ENCODE measurements at regions not wholly inside any gene's neighbourhood (a gene's known extent, or its start where the extent isn't known, plus 50 kb on each side); places are given as distances from the start of the nearest gene placed in this dataset.
"Not testable (repeated sequence)": the region's sequence is repeated elsewhere in the genome, so short reads cannot be mapped to it uniquely, and the experiment has no call there.

DNA sequence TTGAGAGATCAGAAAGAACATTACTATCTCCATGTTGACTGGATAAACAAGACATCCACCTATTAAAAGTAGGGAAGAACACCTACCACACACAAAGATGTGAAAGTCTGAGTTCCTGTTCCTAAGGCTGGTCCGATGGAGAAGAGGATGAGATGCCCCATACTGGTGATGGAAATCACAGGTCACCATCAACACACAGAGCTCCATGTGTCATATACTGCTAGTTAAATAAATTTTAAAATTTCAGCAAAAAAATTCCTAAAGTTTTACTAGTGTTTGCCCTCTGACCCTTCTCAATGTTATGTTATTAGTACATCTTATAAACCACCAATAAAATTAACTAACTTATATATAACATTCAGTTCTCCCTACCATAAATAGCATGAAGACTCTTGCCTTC is 59.1 kb downstream of the KCNA5 start:
- TF ChIP-seq, protein P1, sequence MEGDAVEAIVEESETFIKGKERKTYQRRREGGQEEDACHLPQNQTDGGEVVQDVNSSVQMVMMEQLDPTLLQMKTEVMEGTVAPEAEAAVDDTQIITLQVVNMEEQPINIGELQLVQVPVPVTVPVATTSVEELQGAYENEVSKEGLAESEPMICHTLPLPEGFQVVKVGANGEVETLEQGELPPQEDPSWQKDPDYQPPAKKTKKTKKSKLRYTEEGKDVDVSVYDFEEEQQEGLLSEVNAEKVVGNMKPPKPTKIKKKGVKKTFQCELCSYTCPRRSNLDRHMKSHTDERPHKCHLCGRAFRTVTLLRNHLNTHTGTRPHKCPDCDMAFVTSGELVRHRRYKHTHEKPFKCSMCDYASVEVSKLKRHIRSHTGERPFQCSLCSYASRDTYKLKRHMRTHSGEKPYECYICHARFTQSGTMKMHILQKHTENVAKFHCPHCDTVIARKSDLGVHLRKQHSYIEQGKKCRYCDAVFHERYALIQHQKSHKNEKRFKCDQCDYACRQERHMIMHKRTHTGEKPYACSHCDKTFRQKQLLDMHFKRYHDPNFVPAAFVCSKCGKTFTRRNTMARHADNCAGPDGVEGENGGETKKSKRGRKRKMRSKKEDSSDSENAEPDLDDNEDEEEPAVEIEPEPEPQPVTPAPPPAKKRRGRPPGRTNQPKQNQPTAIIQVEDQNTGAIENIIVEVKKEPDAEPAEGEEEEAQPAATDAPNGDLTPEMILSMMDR (IDR thresholded peaks at IDR 0.05; ENCODE audit: unreplicated experiment in 3 of 3), result no peak
- no peak overlapping the region for H3K27ac Mint-ChIP-seq
- peaks cover 15% of the 10 kb centered on the region for H3K27me3 Mint-ChIP-seq (ENCODE audit: low read depth)
- no peaks in the 10 kb centered on the region for H3K36me3 Mint-ChIP-seq (ENCODE audit: low read depth)
- H3K4me1 Mint-ChIP-seq, result peaks cover 29% of the 10 kb centered on the region
- H3K4me3 Mint-ChIP-seq, result no peak overlapping the region
- peaks cover 11% of the 10 kb centered on the region for H3K9me3 Mint-ChIP-seq

DNA sequence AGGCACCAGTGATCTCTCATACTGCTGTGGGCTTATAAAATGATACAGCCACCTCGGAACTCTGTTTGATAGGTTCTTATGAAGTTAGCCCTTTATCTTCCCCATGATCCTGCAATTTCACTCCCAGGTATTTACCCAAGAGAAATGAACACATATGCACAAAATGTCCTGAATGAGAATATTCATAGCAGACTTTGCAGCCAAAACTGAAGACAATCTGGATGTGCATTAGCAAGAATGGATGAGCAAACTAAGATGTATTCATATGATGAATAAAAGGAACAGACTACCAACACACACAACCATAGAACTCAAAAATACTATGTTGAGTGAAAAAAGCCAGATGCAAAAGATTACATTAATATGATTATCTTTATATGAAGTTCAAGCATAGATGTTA is 66.7 kb downstream of the KCNA5 start:
- Mint-ChIP-seq H3K27me3 (ENCODE audit: low read depth) (peaks cover 7% of the 10 kb centered on the region), H3K4me1 (peaks cover 9% of the 10 kb centered on the region), H3K27ac (no peak overlapping the region), H3K36me3 (ENCODE audit: low read depth) (no peaks in the 10 kb centered on the region), H3K9me3 (peaks cover 11% of the 10 kb centered on the region), H3K4me3 (no peak overlapping the region)
- TF ChIP-seq, protein P1 (IDR thresholded peaks at IDR 0.05; ENCODE audit: unreplicated experiment in 3 of 3), result no peak

DNA sequence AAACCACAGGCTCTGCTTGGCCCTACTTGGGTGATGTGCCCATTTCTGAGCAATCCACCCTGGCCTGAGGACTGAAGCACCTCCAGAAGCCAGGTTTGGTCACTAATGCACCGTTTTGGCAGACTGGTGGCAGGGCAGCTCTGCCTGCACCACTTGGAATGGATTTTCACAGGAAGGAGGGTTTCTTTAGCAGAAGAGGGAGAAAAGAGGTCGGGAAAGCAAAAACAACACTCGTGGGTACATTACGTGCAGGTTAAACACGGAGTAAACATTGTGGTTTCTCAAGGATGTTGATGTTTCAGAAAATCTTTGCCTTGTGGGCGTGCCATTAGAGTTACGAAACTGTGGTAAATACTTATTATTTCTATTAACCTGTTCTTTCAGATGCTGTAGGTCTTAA is 70.8 kb downstream of the KCNA5 start:
- TF ChIP-seq, protein P1 (IDR thresholded peaks at IDR 0.05; ENCODE audit: unreplicated experiment in 3 of 3), result no peak
- no peaks in the 10 kb centered on the region for H3K9me3 Mint-ChIP-seq
- H3K4me3 Mint-ChIP-seq, result no peak overlapping the region
- no peaks in the 10 kb centered on the region for H3K36me3 Mint-ChIP-seq (ENCODE audit: low read depth)
- H3K27me3 Mint-ChIP-seq (ENCODE audit: low read depth), result peaks cover 10% of the 10 kb centered on the region
- H3K27ac Mint-ChIP-seq, result no peak overlapping the region
- H3K4me1 Mint-ChIP-seq, result peaks cover 9% of the 10 kb centered on the region

DNA sequence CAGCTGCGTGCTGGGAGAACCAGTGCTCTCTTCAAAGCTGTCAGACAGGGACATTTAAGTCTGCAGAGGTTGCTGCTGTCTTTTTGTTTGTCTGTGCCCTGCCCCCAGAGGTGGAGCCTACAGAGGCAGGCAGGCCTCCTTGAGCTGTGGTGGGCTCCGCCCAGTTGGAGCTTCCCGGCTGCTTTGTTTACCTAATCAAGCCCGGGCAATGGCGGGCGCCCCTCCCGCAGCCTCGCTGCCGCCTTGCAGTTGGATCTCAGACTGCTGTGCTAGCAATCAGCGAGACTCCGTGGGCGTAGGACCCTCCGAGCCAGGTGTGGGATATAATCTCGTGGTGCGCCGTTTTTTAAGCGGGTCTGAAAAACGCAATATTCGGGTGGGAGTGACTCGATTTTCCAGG is 78.1 kb downstream of the KCNA5 start:
- H3K27me3 Mint-ChIP-seq (ENCODE audit: low read depth); H3K36me3 Mint-ChIP-seq (ENCODE audit: low read depth); H3K4me3 Mint-ChIP-seq; H3K27ac Mint-ChIP-seq; H3K4me1 Mint-ChIP-seq; H3K9me3 Mint-ChIP-seq: not testable (repeated sequence)

DNA sequence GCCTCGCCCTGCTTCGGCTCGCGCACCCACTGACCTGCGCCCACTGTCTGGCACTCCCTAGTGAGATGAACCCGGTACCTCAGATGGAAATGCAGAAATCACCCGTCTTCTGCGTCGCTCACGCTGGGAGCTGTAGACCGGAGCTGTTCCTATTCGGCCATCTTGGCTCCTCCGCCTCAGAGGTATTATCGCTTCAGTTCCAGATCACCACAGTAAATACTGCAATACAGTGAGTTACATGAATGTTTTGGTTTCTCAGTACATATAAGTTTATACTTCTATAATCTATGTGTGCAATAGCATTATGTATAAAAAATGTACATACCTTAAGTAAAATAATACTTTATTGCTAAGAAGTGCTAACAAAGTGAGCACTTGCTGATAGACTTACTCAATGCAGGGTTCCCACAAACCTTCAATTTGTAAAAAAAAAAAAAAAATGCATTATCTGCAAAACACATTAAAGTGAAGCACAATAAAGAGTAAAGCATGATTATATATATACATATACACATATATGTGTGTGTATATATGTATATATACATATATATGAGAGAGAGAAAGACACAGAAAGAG is 78.7 kb downstream of the KCNA5 start:
- not testable (repeated sequence) for H3K9me3 Mint-ChIP-seq; H3K27me3 Mint-ChIP-seq (ENCODE audit: low read depth); H3K27ac Mint-ChIP-seq; H3K4me1 Mint-ChIP-seq; H3K36me3 Mint-ChIP-seq (ENCODE audit: low read depth); H3K4me3 Mint-ChIP-seq

DNA sequence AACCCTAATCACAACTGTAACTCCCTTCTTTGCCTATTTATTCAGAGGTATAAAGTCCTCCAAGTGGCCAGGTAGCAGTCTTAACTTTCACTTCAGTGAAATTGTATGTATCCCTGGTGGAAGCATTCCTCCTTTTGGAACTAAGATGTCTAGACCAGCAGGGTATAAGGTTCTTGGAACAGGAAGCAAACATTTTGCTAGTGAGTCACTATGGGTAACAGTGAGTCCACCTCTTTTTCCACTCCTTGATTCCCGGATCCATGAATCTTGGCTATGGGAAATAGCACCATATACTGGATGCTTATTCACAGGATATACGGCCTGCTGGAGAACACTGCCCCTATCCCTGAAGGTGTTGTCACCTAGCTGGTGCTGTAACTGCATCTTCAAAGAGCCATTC is 80.2 kb downstream of the KCNA5 start:
- Mint-ChIP-seq H3K4me3 (no peak overlapping the region), H3K36me3 (ENCODE audit: low read depth) (no peaks in the 10 kb centered on the region), H3K27me3 (ENCODE audit: low read depth) (peaks cover 10% of the 10 kb centered on the region), H3K4me1 (no peaks in the 10 kb centered on the region), H3K27ac (no peak overlapping the region), H3K9me3 (peaks cover 3% of the 10 kb centered on the region)
- TF ChIP-seq, protein P1 (IDR thresholded peaks at IDR 0.05; ENCODE audit: unreplicated experiment in 3 of 3), result no peak

DNA sequence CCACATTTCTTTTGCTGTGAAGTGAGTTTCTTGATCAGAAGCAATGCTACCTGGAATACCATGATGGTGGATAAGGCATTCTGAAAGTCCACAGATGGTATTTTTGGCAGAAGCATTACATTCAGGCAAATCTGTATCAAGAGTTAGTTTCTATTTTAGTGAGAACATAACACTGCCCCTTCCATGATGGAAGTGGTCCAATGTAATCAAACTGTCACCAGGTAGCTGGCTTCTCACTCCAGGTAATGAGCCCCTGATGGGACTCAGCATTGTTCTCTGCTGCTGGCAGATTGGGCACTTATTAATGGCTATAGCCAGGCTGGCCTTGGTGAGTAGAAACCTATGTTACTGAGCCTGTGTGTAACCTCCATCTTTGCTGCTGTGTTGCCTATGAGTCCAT is 80.7 kb downstream of the KCNA5 start:
- Mint-ChIP-seq H3K36me3 (ENCODE audit: low read depth) (no peaks in the 10 kb centered on the region), H3K27me3 (ENCODE audit: low read depth) (peaks cover 10% of the 10 kb centered on the region)

More for the DNA sequence above, 80.7 kb downstream of the KCNA5 start:
- H3K27ac Mint-ChIP-seq, result no peak overlapping the region
- TF ChIP-seq, protein P1 (IDR thresholded peaks at IDR 0.05; ENCODE audit: unreplicated experiment in 3 of 3), result no peak
- H3K4me1 Mint-ChIP-seq, result no peaks in the 10 kb centered on the region
- peaks cover 6% of the 10 kb centered on the region for H3K9me3 Mint-ChIP-seq
- no peak overlapping the region for H3K4me3 Mint-ChIP-seq
